ENCODE measurements at regions not wholly inside any gene's neighbourhood (a gene's known extent, or its start where the extent isn't known, plus 50 kb on each side); places are given as distances from the start of the nearest gene placed in this dataset.
A peak's percentile ranks its signal among the peaks of the same experiment; 100 is the strongest.

- DNase-seq: no peak
Measured at GRCh38 chr9:8262625-8263622, 463.3 kb upstream of the DMAC1 start.

GRCh38 chr9:8261737-8262136, 462.2 kb upstream of the DMAC1 start:
- no peak for DNase-seq

GRCh38 chr9:8259028-8259427, 459.4 kb upstream of the DMAC1 start:
- no peak for DNase-seq

DNA sequence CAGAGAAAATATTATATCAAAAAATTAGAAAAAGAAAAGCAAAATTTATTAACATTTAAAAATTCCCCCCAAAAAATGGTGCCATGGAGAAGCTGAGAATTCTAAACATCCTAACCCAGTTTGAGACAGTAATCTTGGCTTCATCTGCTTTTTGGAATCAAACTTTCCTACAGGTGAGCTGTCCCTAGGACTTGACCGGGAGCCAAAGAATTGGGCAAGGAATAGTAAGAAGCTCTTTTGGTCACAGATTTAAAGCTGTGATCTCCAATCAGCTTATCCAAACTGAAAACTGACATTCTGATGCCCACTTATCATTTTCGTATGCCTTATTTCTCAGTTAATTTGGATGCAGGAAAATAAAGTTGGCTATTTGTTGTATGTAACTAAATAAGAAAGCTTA, 457.3 kb upstream of the DMAC1 start:
- DNase-seq: no peak

GRCh38 chr9:8255850-8256249, 456.3 kb upstream of the DMAC1 start:
- no peak for DNase-seq

DNA sequence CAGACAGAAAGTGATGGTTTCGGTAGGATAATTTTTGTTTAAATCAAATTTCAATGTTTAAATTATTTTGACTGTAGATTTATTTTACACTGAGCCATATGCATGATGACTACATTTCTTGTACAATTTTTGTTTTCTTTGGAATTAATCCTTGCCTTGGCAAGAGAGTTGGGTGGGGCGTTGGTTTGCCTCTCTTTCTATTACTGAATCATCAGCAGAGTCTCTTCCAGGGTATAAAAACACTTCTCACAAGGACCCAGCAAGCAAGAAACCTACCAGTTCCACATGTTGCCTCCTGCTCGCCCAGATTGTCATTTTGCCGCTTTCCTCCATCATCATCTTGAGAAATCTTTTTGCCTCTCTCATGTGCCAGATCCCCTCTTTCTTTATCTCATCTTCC, 455.0 kb upstream of the DMAC1 start:
- no peak for DNase-seq

- DNase-seq: no peak
Measured at GRCh38 chr9:8252445-8252844, 452.9 kb upstream of the DMAC1 start.

DNA sequence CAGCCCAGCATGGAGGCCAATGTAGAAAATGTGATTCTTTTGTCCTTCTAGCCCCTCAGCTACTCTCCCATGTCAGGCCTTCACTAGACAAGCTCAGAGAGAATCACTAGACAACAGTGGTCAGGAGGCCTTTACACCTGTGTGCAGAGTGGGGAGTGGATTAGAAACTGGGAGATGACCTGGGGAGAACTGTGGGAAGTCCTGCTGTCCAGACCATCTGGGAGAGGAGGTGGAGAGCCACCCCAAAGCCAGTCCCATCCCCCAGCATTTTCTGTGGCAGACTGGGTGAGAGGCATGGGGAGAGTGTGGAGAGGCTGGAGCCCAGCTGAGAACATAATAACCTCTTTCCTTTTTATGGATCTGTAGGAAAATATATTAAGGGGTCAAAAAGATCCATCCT, 452.0 kb upstream of the DMAC1 start:
- no peak for DNase-seq

GRCh38 chr9:8244505-8245092, 445.0 kb upstream of the DMAC1 start:
- DNase-seq: no peak

DNA sequence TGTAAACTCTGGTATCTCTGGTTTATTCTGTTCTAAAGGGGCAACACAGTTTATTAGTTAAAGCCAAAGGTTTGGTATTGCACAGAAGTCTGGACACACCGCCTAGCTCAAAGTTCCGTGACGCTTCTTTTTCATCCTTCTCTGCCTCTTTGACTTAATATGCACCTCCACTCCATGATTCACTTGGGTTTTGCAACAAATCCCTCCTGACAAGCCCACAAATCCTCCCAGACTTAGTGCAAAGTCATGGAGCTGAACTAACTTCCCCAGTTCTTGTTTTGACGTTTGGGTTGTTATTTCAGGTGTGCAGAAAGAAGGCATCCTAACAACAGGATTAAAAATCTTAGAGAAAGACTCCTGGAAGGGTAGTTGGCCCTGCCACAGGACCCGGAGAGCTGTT, 441.6 kb upstream of the DMAC1 start:
- no peak for DNase-seq

DNA sequence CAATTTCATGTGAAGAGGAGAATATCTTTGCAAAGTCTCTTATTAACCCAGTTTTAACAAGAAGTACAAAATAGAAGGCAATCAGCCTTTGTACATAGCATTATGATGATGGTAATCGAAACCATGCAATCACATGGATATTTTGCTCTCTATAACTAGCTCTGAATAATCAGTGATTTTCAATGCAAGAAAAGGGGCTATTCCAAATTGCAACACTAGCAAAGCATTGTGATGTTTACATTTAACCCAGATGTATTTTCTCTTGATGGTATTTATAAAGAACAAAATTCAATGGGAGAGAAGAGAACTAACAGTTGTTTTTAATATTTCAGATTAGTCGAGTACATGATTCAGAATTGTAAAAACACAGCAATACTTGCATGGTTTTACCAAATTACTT, 437.5 kb upstream of the DMAC1 start:
- DNase-seq: no peak

DNA sequence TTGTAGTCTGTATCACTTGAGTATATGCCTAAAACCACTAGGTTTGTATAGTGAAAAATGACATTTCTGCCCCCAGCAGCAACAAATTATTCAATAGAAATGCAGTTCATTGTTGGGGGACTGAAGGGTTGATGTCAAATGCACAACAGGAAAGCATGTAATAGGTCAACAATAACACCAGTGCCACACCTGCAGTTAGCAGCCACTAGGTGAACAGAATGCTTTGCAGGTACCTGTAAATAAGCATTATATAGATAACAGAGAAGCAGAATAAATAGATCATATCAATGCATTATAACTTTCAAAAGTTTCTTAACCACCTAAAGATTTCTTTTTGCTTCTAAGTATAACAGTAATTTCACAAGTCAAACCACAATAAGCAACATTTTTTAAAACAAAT, 435.9 kb upstream of the DMAC1 start:
- no peak for DNase-seq

- peak; percentile 79 for DNase-seq
Measured at GRCh38 chr9:8234316-8234715, 434.7 kb upstream of the DMAC1 start.

DNA sequence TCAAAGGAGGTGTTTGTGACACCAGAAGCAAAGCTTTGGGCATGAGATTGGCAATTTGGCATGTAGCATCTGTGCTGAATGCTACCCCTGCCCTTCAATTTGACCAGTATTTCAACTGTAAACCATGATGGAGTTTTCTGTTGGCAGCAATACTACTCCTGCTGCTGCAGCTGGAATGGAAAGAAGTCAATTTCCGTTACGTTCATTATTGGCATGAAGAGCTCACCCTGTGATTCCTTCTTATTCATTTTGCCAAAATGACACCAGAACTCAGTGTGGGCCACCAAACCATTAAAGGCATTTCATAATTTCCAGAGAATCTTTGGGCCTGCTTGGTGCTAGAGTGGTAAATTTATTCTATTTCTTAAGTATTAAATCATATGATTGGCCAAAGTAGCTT, 433.1 kb upstream of the DMAC1 start:
- no peak for DNase-seq

GRCh38 chr9:8229226-8229625, 429.6 kb upstream of the DMAC1 start:
- no peak for DNase-seq

DNA sequence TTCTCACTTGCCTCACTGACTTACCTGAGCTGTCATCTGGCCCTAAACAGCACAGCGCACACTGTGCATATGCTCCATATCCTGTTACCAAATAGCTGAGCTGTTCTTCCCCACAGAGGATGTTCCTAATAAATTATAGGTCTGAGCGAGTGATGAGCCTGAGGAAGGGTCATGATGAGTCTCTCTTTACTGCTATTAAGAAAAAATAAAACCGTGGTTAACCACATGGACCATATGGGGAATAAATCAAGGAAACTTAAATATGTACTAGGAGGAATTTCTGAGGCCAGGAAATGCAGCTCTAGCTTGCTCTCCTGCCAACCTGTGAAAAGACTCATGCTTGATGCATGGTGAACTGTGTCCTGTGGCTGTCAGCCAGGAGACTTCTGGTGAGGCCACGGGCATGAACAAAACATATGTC, 424.8 kb upstream of the DMAC1 start:
- no peak for DNase-seq

- DNase-seq: no peak
Measured at GRCh38 chr9:8223861-8224260, 424.3 kb upstream of the DMAC1 start.

DNA sequence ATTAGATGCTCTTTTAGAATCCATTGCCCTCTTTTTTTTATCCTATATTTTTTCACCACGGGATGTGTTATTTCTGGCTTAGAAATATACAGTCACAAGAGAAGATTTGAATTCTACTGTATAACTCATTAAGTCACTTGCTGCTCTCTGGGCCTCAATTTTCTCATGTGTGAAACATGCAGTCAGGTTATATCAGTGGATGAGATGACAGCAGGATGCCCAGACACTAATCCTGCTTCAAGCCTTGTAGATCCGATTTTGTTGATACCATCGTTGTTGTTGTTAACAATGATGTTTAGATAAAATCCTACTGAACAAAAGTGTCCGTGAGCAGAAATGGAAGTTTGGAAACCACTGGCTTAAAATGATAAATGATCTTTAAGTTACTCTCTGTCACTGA, 421.9 kb upstream of the DMAC1 start:
- no peak for DNase-seq

DNA sequence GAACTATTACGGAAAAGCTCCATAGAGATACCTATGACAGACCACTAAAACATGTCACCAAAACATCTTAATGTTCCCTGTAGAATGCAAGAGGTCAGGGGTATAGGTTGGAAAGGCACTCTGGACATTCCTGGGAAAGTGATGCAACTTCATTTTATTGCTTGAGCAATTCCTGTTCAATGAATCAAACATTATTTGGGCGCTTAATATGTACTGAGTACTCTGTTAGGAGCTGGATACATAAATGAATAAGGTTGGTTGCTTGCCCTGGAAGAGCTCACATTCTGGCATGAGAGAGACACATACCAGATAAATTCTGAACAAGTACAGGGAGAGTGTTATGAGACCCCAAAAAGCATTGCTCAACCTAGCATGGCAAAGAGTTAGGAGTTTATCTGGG, 408.9 kb upstream of the DMAC1 start:
- no peak for DNase-seq

DNA sequence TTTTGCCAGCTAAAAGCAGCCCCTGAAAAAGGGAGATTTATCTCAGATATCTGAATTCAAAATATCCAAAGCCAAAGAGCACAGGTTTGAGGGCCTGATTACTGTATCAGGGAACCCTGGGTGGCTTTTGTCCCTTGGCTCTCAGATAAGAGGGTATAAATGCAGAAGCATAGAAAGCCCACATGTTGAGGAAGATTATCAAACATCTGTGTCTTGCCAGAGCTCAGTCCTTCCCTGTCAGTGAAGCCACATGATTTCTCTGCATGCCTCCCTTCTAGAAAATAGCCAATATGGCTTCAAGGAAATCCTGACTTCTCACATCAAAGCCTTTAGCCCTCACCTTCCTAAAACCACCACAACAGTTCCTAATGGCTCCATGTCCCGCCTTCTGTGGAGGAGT, 408.0 kb upstream of the DMAC1 start:
- DNase-seq: no peak

DNA sequence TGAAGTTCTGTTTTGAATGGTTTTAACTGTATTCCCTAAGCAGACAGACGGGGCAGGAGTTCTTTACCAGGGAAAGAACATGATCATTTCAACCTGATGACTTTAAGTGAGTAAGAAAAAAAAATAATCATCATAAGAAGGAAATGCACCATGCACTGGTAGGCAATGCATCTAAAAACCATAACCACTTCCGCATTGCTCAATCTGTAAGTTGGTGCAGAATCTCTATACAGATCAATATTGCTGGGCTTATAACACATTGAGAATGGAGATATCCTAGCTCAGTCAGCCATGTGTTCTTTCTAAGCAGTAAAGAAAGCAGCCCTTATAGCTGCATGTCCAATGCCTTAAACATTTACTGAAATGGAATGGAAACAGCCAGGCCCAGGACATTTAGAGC, 407.1 kb upstream of the DMAC1 start:
- DNase-seq: no peak

- DNase-seq: no peak
Measured at GRCh38 chr9:8205576-8205975, 406.0 kb upstream of the DMAC1 start.

GRCh38 chr9:8189881-8190280, 390.3 kb upstream of the DMAC1 start:
- no peak for DNase-seq

DNA sequence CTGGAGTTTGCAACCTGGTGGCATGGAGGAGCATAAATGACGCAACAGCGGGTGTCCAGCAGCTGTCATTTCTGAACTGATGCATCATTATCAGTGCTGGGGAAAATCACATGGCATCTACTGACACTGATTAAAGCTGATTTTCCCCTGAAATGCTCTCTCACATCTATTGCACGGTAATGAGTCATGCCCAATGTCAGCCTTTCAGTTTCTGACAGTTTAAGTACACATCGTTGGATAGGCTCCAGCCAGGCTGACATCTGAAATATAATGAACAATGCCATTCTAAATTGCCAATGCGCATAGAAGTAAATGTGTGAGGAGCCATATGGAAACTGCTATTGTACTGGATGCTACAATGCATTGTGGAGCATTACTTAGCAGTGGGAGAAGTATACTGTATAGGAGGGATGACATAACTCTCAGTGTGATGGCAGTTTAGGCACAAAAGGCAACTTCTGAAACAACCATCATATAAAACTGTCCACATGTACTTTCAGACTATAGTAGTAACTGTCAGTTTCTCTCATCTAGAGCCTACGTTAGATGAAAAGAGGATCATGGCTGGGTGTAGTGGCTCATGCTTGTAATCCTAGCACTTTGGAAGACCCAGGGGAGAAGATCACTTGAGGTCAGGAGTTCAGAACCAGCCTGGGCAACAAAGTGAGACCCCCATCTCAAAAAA, 389.3 kb upstream of the DMAC1 start:
- DNase-seq: no peak

All from DMS79 treated with DMSO at 0.1 percent for 48 hours (cell line).